ENCODE measurements at regions not wholly inside any gene's neighbourhood (a gene's known extent, or its start where the extent isn't known, plus 50 kb on each side); places are given as distances from the start of the nearest gene placed in this dataset.
"Not testable (repeated sequence)": the region's sequence is repeated elsewhere in the genome, so short reads cannot be mapped to it uniquely, and the experiment has no call there.

DNA sequence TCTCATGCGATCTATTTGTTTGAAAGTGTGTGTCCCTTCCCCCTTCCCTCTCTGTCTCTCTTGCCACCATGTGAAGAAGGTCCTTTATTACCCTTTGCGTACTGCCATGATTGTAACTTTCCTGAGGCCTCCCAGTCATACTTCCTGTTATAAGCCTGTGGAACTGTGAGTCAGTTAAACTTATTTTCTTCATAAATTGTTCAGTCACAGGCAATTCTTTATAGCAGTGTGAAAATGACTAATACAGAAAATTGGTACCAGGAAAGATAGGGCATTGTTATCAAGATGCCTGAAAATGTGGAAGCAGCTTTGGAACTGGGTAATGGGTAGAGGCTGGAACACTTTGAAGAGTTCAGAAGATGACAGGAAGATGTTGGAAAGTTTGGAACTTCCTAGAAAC is 743.7 kb upstream of the NECTIN3 start:
- ChIA-PET POLR2A (no interaction called here), CTCF (no interaction called here)

GRCh38 chr3:110331562-110331961 is 740.1 kb upstream of the NECTIN3 start:
- CTCF ChIA-PET; H3K27me3 Mint-ChIP-seq (ENCODE audit: low read depth); H3K27ac Mint-ChIP-seq; POLR2A ChIA-PET; ATAC-seq; H3K4me3 Mint-ChIP-seq; DNase-seq (ENCODE audit: low spot score); H3K4me1 Mint-ChIP-seq: not testable (repeated sequence)
- H3K36me3 Mint-ChIP-seq: peaks cover 66% of the 10 kb centered on the region
- H3K9me3 Mint-ChIP-seq: peaks cover 82% of the 10 kb centered on the region

More for the DNA sequence above, 743.7 kb upstream of the NECTIN3 start:
- peaks cover 50% of the 10 kb centered on the region for H3K36me3 Mint-ChIP-seq
- H3K27ac Mint-ChIP-seq: no peak overlapping the region
- no peak for DNase-seq (ENCODE audit: low spot score)
- H3K9me3 Mint-ChIP-seq: peaks cover 56% of the 10 kb centered on the region
- TF ChIP-seq, protein P1, sequence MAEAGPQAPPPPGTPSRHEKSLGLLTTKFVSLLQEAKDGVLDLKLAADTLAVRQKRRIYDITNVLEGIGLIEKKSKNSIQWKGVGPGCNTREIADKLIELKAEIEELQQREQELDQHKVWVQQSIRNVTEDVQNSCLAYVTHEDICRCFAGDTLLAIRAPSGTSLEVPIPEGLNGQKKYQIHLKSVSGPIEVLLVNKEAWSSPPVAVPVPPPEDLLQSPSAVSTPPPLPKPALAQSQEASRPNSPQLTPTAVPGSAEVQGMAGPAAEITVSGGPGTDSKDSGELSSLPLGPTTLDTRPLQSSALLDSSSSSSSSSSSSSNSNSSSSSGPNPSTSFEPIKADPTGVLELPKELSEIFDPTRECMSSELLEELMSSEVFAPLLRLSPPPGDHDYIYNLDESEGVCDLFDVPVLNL (CRISPR knock-in tag; IDR thresholded peaks at IDR 0.05; ENCODE audit: borderline replicate concordance, low read depth): no peak
- TF ChIP-seq RORB (CRISPR knock-in tag; IDR thresholded peaks at IDR 0.05): no peak
- no peak for TF ChIP-seq FOXK1 (CRISPR knock-in tag; IDR thresholded peaks at IDR 0.05)
- TF ChIP-seq NFE2L1 (CRISPR knock-in tag; IDR thresholded peaks at IDR 0.05): no peak
- no peak for TF ChIP-seq HMGA2 (CRISPR knock-in tag; IDR thresholded peaks at IDR 0.05)
- TF ChIP-seq CREB1 (CRISPR knock-in tag; IDR thresholded peaks at IDR 0.05): no peak
- TF ChIP-seq, protein P2, sequence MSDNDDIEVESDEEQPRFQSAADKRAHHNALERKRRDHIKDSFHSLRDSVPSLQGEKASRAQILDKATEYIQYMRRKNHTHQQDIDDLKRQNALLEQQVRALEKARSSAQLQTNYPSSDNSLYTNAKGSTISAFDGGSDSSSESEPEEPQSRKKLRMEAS (CRISPR knock-in tag; IDR thresholded peaks at IDR 0.05): no peak
- TF ChIP-seq, protein P3, sequence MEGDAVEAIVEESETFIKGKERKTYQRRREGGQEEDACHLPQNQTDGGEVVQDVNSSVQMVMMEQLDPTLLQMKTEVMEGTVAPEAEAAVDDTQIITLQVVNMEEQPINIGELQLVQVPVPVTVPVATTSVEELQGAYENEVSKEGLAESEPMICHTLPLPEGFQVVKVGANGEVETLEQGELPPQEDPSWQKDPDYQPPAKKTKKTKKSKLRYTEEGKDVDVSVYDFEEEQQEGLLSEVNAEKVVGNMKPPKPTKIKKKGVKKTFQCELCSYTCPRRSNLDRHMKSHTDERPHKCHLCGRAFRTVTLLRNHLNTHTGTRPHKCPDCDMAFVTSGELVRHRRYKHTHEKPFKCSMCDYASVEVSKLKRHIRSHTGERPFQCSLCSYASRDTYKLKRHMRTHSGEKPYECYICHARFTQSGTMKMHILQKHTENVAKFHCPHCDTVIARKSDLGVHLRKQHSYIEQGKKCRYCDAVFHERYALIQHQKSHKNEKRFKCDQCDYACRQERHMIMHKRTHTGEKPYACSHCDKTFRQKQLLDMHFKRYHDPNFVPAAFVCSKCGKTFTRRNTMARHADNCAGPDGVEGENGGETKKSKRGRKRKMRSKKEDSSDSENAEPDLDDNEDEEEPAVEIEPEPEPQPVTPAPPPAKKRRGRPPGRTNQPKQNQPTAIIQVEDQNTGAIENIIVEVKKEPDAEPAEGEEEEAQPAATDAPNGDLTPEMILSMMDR (IDR thresholded peaks at IDR 0.05): no peak
- no peak for TF ChIP-seq ZNF671 (CRISPR knock-in tag; IDR thresholded peaks at IDR 0.05)
- TF ChIP-seq SMAD3 (CRISPR knock-in tag; IDR thresholded peaks at IDR 0.05; ENCODE audit: borderline replicate concordance): no peak
- TF ChIP-seq ZNF263 (CRISPR knock-in tag; IDR thresholded peaks at IDR 0.05; ENCODE audit: low read depth): no peak
- no peak overlapping the region for H3K4me3 Mint-ChIP-seq
- ATAC-seq: no peak
- no peaks in the 10 kb centered on the region for H3K27me3 Mint-ChIP-seq (ENCODE audit: low read depth)
- H3K4me1 Mint-ChIP-seq: peaks cover 9% of the 10 kb centered on the region

DNA sequence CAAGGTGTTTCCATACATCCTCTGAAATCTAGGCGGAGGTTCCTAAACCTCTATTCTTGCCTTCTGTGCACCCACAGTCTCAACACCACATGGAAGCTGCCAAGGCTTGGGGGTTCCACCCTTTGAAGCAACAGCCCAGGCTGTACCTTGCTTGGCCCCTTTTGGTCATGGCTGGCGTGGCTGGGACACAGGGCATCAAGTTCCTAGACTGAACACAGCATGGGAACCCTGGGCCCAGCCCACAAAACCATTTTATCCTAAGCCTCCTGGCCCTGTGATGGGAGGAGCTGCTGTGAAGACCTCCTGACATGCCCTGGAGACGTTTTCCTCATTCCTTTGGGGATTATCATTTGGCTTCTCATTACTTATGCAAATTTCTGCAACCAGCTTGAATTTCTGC is 739.0 kb upstream of the NECTIN3 start:
- Mint-ChIP-seq H3K27ac (no peak overlapping the region), H3K27me3 (ENCODE audit: low read depth) (no peaks in the 10 kb centered on the region), H3K4me1 (peaks cover 5% of the 10 kb centered on the region; the same call in 1 of the 2 replicates), H3K9me3 (peaks cover 89% of the 10 kb centered on the region), H3K36me3 (peaks cover 75% of the 10 kb centered on the region), H3K4me3 (no peak overlapping the region)
- CTCF ChIA-PET: no interaction called here
- ATAC-seq: no peak
- DNase-seq (ENCODE audit: low spot score): no peak
- POLR2A ChIA-PET: interaction anchor here (0.6 kb wide), 1 partner anchor 1043 kb away, joined by 6 read pairs; no protein-coding TSS in a partner anchor
- TF ChIP-seq KAT7 (CRISPR knock-in tag; IDR thresholded peaks at IDR 0.05; ENCODE audit: borderline replicate concordance) (no peak), EMX1 (CRISPR knock-in tag; IDR thresholded peaks at IDR 0.05) (no peak), ZNF232 (CRISPR knock-in tag; IDR thresholded peaks at IDR 0.05) (no peak), ZNF121 (CRISPR knock-in tag; IDR thresholded peaks at IDR 0.05) (no peak)

DNA sequence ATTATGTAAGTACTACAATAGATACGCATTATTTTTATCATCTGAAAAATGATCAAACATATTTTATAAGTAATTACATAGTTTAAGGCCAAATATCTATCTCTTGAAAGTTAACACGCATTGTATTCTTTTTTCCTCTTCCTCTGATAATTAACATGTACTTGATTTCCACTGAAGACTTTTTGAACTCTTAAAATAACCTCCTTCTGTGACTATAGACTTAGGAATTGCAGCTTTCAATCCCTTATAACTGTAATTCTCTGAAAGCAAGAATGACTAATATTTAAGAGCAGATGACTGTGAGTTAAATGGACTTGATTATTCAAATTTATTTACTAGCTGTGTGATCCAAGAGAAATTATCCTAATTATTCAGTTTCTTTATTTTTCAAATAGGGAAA is 730.6 kb upstream of the NECTIN3 start:
- POLR2A ChIA-PET: no interaction called here
- H3K27ac Mint-ChIP-seq: no peak overlapping the region
- no peak overlapping the region for H3K4me3 Mint-ChIP-seq
- DNase-seq (ENCODE audit: low spot score): no peak
- CTCF ChIA-PET: no interaction called here
- H3K4me1 Mint-ChIP-seq: no peaks in the 10 kb centered on the region
- ATAC-seq: no peak
- H3K36me3 Mint-ChIP-seq: peaks cover 16% of the 10 kb centered on the region
- H3K9me3 Mint-ChIP-seq: peaks cover 22% of the 10 kb centered on the region
- H3K27me3 Mint-ChIP-seq (ENCODE audit: low read depth): no peaks in the 10 kb centered on the region
- TF ChIP-seq RELA (CRISPR knock-in tag; IDR thresholded peaks at IDR 0.05; ENCODE audit: borderline replicate concordance) (no peak), HMGXB4 (CRISPR knock-in tag; IDR thresholded peaks at IDR 0.05) (no peak), NR1H2 (CRISPR knock-in tag; IDR thresholded peaks at IDR 0.05) (no peak), NFATC4 (CRISPR knock-in tag; IDR thresholded peaks at IDR 0.05) (no peak), TEAD1 (CRISPR knock-in tag; IDR thresholded peaks at IDR 0.05) (no peak)
- TF ChIP-seq, protein P4, sequence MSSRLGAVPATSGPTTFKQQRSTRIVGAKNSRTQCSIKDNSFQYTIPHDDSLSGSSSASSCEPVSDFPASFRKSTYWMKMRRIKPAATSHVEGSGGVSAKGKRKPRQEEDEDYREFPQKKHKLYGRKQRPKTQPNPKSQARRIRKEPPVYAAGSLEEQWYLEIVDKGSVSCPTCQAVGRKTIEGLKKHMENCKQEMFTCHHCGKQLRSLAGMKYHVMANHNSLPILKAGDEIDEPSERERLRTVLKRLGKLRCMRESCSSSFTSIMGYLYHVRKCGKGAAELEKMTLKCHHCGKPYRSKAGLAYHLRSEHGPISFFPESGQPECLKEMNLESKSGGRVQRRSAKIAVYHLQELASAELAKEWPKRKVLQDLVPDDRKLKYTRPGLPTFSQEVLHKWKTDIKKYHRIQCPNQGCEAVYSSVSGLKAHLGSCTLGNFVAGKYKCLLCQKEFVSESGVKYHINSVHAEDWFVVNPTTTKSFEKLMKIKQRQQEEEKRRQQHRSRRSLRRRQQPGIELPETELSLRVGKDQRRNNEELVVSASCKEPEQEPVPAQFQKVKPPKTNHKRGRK (CRISPR knock-in tag; IDR thresholded peaks at IDR 0.05; ENCODE audit: borderline replicate concordance): no peak
- TF ChIP-seq, protein P3 (IDR thresholded peaks at IDR 0.05): no peak

All from WTC11 (cell line).